K562 (cell line): ENCODE measurements at regions not wholly inside any gene's neighbourhood (a gene's known extent, or its start where the extent isn't known, plus 50 kb on each side); places are given as distances from the start of the nearest gene placed in this dataset.

ENCODE experiments used
- ATF1 ChIP-seq, 2 experiments: fragments of 450-650 bp in 1 of 2; IDR thresholded peaks; 2 replicates each; pipeline ENCODE4 v1.6.1; 2016; ENCODE audit warnings: missing compliant biosample characterization in 1 of 2, missing genetic modification characterization in 1 of 2
- BCL6 ChIP-seq: fragments of 250-450 bp; sonication (Bioruptor Pico); IDR thresholded peaks from 2 replicates; pipeline ENCODE4 v1.4.0; 2020
- CAMTA2 ChIP-seq: fragments of 250-450 bp; sonication (Bioruptor Pico); conservative IDR thresholded peaks from 2 replicates; pipeline ENCODE4 v1.5.1; 2022
- CHD1 ChIP-seq: fragments of 200-600 bp; sonication (generic); IDR thresholded peaks from one replicate; pipeline ENCODE4 v1.6.1; 2012; ENCODE audit warnings: mild to moderate bottlenecking, moderate library complexity, low read length, inconsistent platforms
- FIP1L1 ChIP-seq: fragments of 200-400 bp; formaldehyde crosslinking; IDR thresholded peaks from 2 replicates; pipeline ENCODE4 v1.6.1; 2018; ENCODE audit warnings: mild to moderate bottlenecking, low read depth, low read length; ENCODE audit not compliant: poor library complexity, severe bottlenecking
- HDAC1 ChIP-seq, 2 experiments: fragments of 450-650 bp; IDR thresholded peaks; 2 replicates each; pipeline ENCODE4 v1.6.1; 2016 to 2017; ENCODE audit warnings: inconsistent platforms in 1 of 2, mild to moderate bottlenecking in 1 of 2, moderate library complexity in 1 of 2
- NCOR1 ChIP-seq: fragments of 450-650 bp; IDR thresholded peaks from 2 replicates; pipeline ENCODE4 v1.6.1; 2016; ENCODE audit warnings: mild to moderate bottlenecking, moderate library complexity
- POLR2AphosphoS2 ChIP-seq: IDR thresholded peaks from 2 replicates; pipeline ENCODE4 v1.6.1; 2012; ENCODE audit warnings: low read length, improper control_type of control experiment
- POLR2AphosphoS5 ChIP-seq: IDR thresholded peaks from 2 replicates; pipeline ENCODE4 v1.6.1; 2011; ENCODE audit warnings: mild to moderate bottlenecking, low read depth, low read length, moderate library complexity; ENCODE audit not compliant: control insufficient read depth, insufficient read depth
- SMARCE1 ChIP-seq: fragments of 450-650 bp; IDR thresholded peaks from 2 replicates; pipeline ENCODE4 v1.7.1; 2016; ENCODE audit warnings: mild to moderate bottlenecking
- TRIM28 ChIP-seq: fragments of 450-650 bp; IDR thresholded peaks from 2 replicates; pipeline ENCODE4 v1.6.1; 2017
- ZNF274 ChIP-seq: IDR thresholded peaks from 2 replicates; pipeline ENCODE4 v1.6.1; 2011; ENCODE audit warnings: low read depth, mild to moderate bottlenecking, low read length, moderate library complexity, borderline replicate concordance
- TF ChIP-seq, protein P1 (sequence below): fragments of 450-650 bp; formaldehyde crosslinking; IDR thresholded peaks from 2 replicates; pipeline ENCODE4 v1.4.0; 2020; ENCODE audit warnings: mild to moderate bottlenecking, mixed read lengths
- TF ChIP-seq, protein P2 (sequence below), 2 experiments: fragments of 250-450 bp in 1 of 2; fragments of 450-650 bp in 1 of 2; sonication (Bioruptor Pico) in 1 of 2; IDR thresholded peaks; 2 replicates each; pipeline versions ENCODE4 v1.6.1 to v1.8.0; 2016 to 2021; ENCODE audit warnings: mild to moderate bottlenecking in 2 of 2, moderate library complexity in 2 of 2, missing compliant biosample characterization in 1 of 2, missing genetic modification characterization in 1 of 2

GRCh38 chr18:68103561-68103960, 587.0 kb upstream of the DSEL start:
- TF ChIP-seq FIP1L1 (no peak), CAMTA2 (CRISPR knock-in tag) (no peak), HDAC1 (IDR thresholded peaks at IDR 0.05) (no peak), CHD1 (no peak), ZNF274 (no peak), SMARCE1 (no peak), POLR2AphosphoS5 (no peak), BCL6 (no peak), TRIM28 (no peak), POLR2AphosphoS2 (no peak), ATF1 (CRISPR knock-in tag; IDR thresholded peaks at IDR 0.05) (no peak), ATF1 (tag; IDR thresholded peaks at IDR 0.05) (no peak), NCOR1 (no peak)
- TF ChIP-seq, protein P1, sequence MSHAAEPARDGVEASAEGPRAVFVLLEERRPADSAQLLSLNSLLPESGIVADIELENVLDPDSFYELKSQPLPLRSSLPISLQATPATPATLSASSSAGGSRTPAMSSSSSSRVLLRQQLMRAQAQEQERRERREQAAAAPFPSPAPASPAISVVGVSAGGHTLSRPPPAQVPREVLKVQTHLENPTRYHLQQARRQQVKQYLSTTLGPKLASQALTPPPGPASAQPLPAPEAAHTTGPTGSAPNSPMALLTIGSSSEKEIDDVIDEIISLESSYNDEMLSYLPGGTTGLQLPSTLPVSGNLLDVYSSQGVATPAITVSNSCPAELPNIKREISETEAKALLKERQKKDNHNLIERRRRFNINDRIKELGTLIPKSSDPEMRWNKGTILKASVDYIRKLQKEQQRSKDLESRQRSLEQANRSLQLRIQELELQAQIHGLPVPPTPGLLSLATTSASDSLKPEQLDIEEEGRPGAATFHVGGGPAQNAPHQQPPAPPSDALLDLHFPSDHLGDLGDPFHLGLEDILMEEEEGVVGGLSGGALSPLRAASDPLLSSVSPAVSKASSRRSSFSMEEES (CRISPR knock-in tag), result no peak
- TF ChIP-seq, protein P2, sequence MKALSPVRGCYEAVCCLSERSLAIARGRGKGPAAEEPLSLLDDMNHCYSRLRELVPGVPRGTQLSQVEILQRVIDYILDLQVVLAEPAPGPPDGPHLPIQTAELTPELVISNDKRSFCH (CRISPR knock-in tag; IDR thresholded peaks at IDR 0.05), result no peak
- TF ChIP-seq, protein P2 (tag; IDR thresholded peaks at IDR 0.05), result no peak
